Gastroesophageal sphincter (tissue), 3 donors: ENCODE measurements at regions not wholly inside any gene's neighbourhood (a gene's known extent, or its start where the extent isn't known, plus 50 kb on each side); places are given as distances from the start of the nearest gene placed in this dataset.

Source experiments
- CTCF ChIP-seq, 4 experiments: fragments of 200-600 bp in 2 of 4; fragments of 450-650 bp in 2 of 4; sonication (generic) in 1 of 4; IDR thresholded peaks; one replicate each; pipeline ENCODE4 v1.5.1; 2017 to 2019; ENCODE audit warnings: antibody characterized with exemption in 4 of 4, mild to moderate bottlenecking in 2 of 4, moderate library complexity in 2 of 4
- EP300 ChIP-seq: sonication (generic); formaldehyde crosslinking; IDR thresholded peaks from one replicate; pipeline ENCODE4 v1.6.1; 2017; ENCODE audit warnings: antibody characterized with exemption, mild to moderate bottlenecking
- POLR2A ChIP-seq, 2 donors: fragments of 450-650 bp; IDR thresholded peaks; one replicate each; pipeline ENCODE4 v1.6.1; 2017; ENCODE audit warnings: antibody characterized with exemption in 2 of 2, mild to moderate bottlenecking in 2 of 2, moderate library complexity in 1 of 2

GRCh38 chr12:94080341-94081009 lies 67.9 kb upstream of the PLXNC1 start:
- TF ChIP-seq CTCF (IDR thresholded peaks at IDR 0.05) (no peak), POLR2A (IDR thresholded peaks at IDR 0.05) (no peak), EP300 (no peak)
